SH-SY5Y (cell line): ENCODE measurements at regions not wholly inside any gene's neighbourhood (a gene's known extent, or its start where the extent isn't known, plus 50 kb on each side); places are given as distances from the start of the nearest gene placed in this dataset.

Source experiments
- GATA2 ChIP-seq: IDR thresholded peaks from 2 replicates; pipeline ENCODE4 v1.6.1; 2011; ENCODE audit warnings: mild to moderate bottlenecking, low read depth, low read length
- GATA3 ChIP-seq: IDR thresholded peaks from 2 replicates; pipeline ENCODE4 v1.6.1; 2011; ENCODE audit warnings: low read depth, mild to moderate bottlenecking, low read length, moderate library complexity

GRCh38 chr7:68853254-68853653 is 745.0 kb upstream of the AUTS2 start:
- no peak for TF ChIP-seq GATA2
- TF ChIP-seq GATA3 = no peak
